ENCODE measurements at regions not wholly inside any gene's neighbourhood (a gene's known extent, or its start where the extent isn't known, plus 50 kb on each side); places are given as distances from the start of the nearest gene placed in this dataset.

GRCh38 chr4:141503260-141503659 lies 133.1 kb upstream of the IL15 start:
- intact Hi-C loops (cut with DNase I, micrococcal nuclease) = no loop called here
- Mint-ChIP-seq H3K4me1 (no peaks in the 10 kb centered on the region), H3K4me3 (no peak overlapping the region), H3K9me3 (ENCODE audit: low read depth) (no peaks in the 10 kb centered on the region), H3K27ac (no peak overlapping the region), H3K36me3 (ENCODE audit: low read depth) (no peaks in the 10 kb centered on the region), H3K27me3 (no peaks in the 10 kb centered on the region)
- POLR2A ChIA-PET = no interaction called here
- ATAC-seq = no peak
- no peak for DNase-seq
- CTCF ChIA-PET = no interaction called here

GRCh38 chr4:141511055-141511454 lies 125.3 kb upstream of the IL15 start:
- POLR2A ChIA-PET = no interaction called here

GRCh38 chr4:141513866-141514265 lies 122.5 kb upstream of the IL15 start:
- H3K27me3 Mint-ChIP-seq = peaks cover 2% of the 10 kb centered on the region
- CTCF ChIA-PET = no interaction called here
- no peak overlapping the region for H3K4me3 Mint-ChIP-seq
- ATAC-seq = no peak
- POLR2A ChIA-PET = no interaction called here
- DNase-seq = no peak
- no peak overlapping the region for H3K27ac Mint-ChIP-seq
- H3K9me3 Mint-ChIP-seq (ENCODE audit: low read depth) = peaks cover 4% of the 10 kb centered on the region
- intact Hi-C loops (cut with DNase I, micrococcal nuclease) = no loop called here
- H3K4me1 Mint-ChIP-seq = no peaks in the 10 kb centered on the region
- no peaks in the 10 kb centered on the region for H3K36me3 Mint-ChIP-seq (ENCODE audit: low read depth)

More at GRCh38 chr4:141511055-141511454, 125.3 kb upstream of the IL15 start:
- Mint-ChIP-seq H3K4me1 (no peaks in the 10 kb centered on the region), H3K36me3 (ENCODE audit: low read depth) (no peaks in the 10 kb centered on the region), H3K27me3 (peaks cover 2% of the 10 kb centered on the region), H3K27ac (no peak overlapping the region), H3K9me3 (ENCODE audit: low read depth) (peaks cover 4% of the 10 kb centered on the region), H3K4me3 (no peak overlapping the region)
- DNase-seq (no peak), ATAC-seq (no peak)
- CTCF ChIA-PET = no interaction called here
- intact Hi-C loops (cut with DNase I, micrococcal nuclease) = no loop called here

GRCh38 chr4:141518222-141518621 lies 118.2 kb upstream of the IL15 start:
- Mint-ChIP-seq H3K4me1 (no peaks in the 10 kb centered on the region), H3K27ac (no peak overlapping the region), H3K9me3 (ENCODE audit: low read depth) (no peaks in the 10 kb centered on the region), H3K4me3 (no peak overlapping the region), H3K27me3 (peaks cover 3% of the 10 kb centered on the region), H3K36me3 (ENCODE audit: low read depth) (no peaks in the 10 kb centered on the region)
- ChIA-PET POLR2A (no interaction called here), CTCF (interaction anchor here (1.4 kb wide), 1 partner anchor 212 kb away, joined by 3 read pairs; no protein-coding TSS in a partner anchor)
- ATAC-seq = no peak
- intact Hi-C loops (cut with DNase I, micrococcal nuclease) = no loop called here
- DNase-seq = no peak

GRCh38 chr4:141524116-141524515 lies 112.3 kb upstream of the IL15 start:
- ChIA-PET CTCF (no interaction called here), POLR2A (no interaction called here)
- H3K27ac Mint-ChIP-seq = no peak overlapping the region
- H3K4me3 Mint-ChIP-seq = no peak overlapping the region
- intact Hi-C loops (cut with DNase I, micrococcal nuclease) = no loop called here
- DNase-seq (no peak), ATAC-seq (no peak)
- H3K27me3 Mint-ChIP-seq = peaks cover 2% of the 10 kb centered on the region
- no peaks in the 10 kb centered on the region for H3K36me3 Mint-ChIP-seq (ENCODE audit: low read depth)
- peaks cover 6% of the 10 kb centered on the region for H3K9me3 Mint-ChIP-seq (ENCODE audit: low read depth)
- no peaks in the 10 kb centered on the region for H3K4me1 Mint-ChIP-seq

- Mint-ChIP-seq H3K27me3 (peaks cover 2% of the 10 kb centered on the region), H3K4me1 (no peaks in the 10 kb centered on the region), H3K9me3 (ENCODE audit: low read depth) (peaks cover 6% of the 10 kb centered on the region), H3K27ac (no peak overlapping the region), H3K4me3 (no peak overlapping the region), H3K36me3 (ENCODE audit: low read depth) (no peaks in the 10 kb centered on the region)
- CTCF ChIA-PET = no interaction called here
- POLR2A ChIA-PET = no interaction called here
- intact Hi-C loops (cut with DNase I, micrococcal nuclease) = no loop called here
- no peak for DNase-seq
- no peak for ATAC-seq
Measured at GRCh38 chr4:141524841-141525240, 111.5 kb upstream of the IL15 start.

GRCh38 chr4:141530627-141531026 lies 105.8 kb upstream of the IL15 start:
- Mint-ChIP-seq H3K27ac (no peak overlapping the region), H3K9me3 (ENCODE audit: low read depth) (peaks cover 6% of the 10 kb centered on the region), H3K4me1 (no peaks in the 10 kb centered on the region), H3K4me3 (no peak overlapping the region), H3K36me3 (ENCODE audit: low read depth) (no peaks in the 10 kb centered on the region), H3K27me3 (no peaks in the 10 kb centered on the region)
- intact Hi-C loops (cut with DNase I, micrococcal nuclease) = no loop called here
- ATAC-seq = no peak
- no peak for DNase-seq
- ChIA-PET CTCF (no interaction called here), POLR2A (no interaction called here)

GRCh38 chr4:141534985-141535384 lies 101.4 kb upstream of the IL15 start:
- DNase-seq = no peak
- no peaks in the 10 kb centered on the region for H3K4me1 Mint-ChIP-seq
- no peak for ATAC-seq

GRCh38 chr4:141538001-141538400 lies 98.4 kb upstream of the IL15 start:
- ATAC-seq (no peak), DNase-seq (no peak)
- Mint-ChIP-seq H3K27ac (no peak overlapping the region), H3K4me1 (no peaks in the 10 kb centered on the region), H3K36me3 (ENCODE audit: low read depth) (no peaks in the 10 kb centered on the region), H3K9me3 (ENCODE audit: low read depth) (peaks cover 12% of the 10 kb centered on the region), H3K27me3 (peaks cover 3% of the 10 kb centered on the region), H3K4me3 (no peak overlapping the region)
- intact Hi-C loops (cut with DNase I, micrococcal nuclease) = no loop called here
- POLR2A ChIA-PET = no interaction called here
- CTCF ChIA-PET = no interaction called here

More at GRCh38 chr4:141534985-141535384, 101.4 kb upstream of the IL15 start:
- Mint-ChIP-seq H3K27me3 (peaks cover 1% of the 10 kb centered on the region), H3K9me3 (ENCODE audit: low read depth) (peaks cover 12% of the 10 kb centered on the region), H3K36me3 (ENCODE audit: low read depth) (no peaks in the 10 kb centered on the region), H3K4me3 (no peak overlapping the region), H3K27ac (no peak overlapping the region)
- CTCF ChIA-PET = no interaction called here
- intact Hi-C loops (cut with DNase I, micrococcal nuclease) = no loop called here
- POLR2A ChIA-PET = no interaction called here

GRCh38 chr4:141540643-141541042 lies 95.7 kb upstream of the IL15 start:
- Mint-ChIP-seq H3K9me3 (ENCODE audit: low read depth) (peaks cover 12% of the 10 kb centered on the region), H3K27me3 (peaks cover 5% of the 10 kb centered on the region), H3K36me3 (ENCODE audit: low read depth) (no peaks in the 10 kb centered on the region), H3K4me1 (no peaks in the 10 kb centered on the region), H3K4me3 (no peak overlapping the region), H3K27ac (no peak overlapping the region)
- POLR2A ChIA-PET = no interaction called here
- ATAC-seq (no peak), DNase-seq (no peak)
- intact Hi-C loops (cut with DNase I, micrococcal nuclease) = no loop called here
- CTCF ChIA-PET = no interaction called here

- intact Hi-C loops (cut with DNase I, micrococcal nuclease) = no loop called here
- ChIA-PET CTCF (no interaction called here), POLR2A (no interaction called here)
- Mint-ChIP-seq H3K9me3 (ENCODE audit: low read depth) (peaks cover 12% of the 10 kb centered on the region), H3K27ac (no peak overlapping the region), H3K27me3 (peaks cover 7% of the 10 kb centered on the region), H3K4me1 (no peaks in the 10 kb centered on the region), H3K36me3 (ENCODE audit: low read depth) (no peaks in the 10 kb centered on the region), H3K4me3 (no peak overlapping the region)
- DNase-seq = no peak
- no peak for ATAC-seq
Measured at GRCh38 chr4:141541851-141542250, 94.5 kb upstream of the IL15 start.

GRCh38 chr4:141543176-141543575 lies 93.2 kb upstream of the IL15 start:
- H3K27me3 Mint-ChIP-seq = peaks cover 5% of the 10 kb centered on the region
- no peak overlapping the region for H3K4me3 Mint-ChIP-seq
- ChIA-PET CTCF (no interaction called here), POLR2A (no interaction called here)
- intact Hi-C loops (cut with DNase I, micrococcal nuclease) = no loop called here
- H3K9me3 Mint-ChIP-seq (ENCODE audit: low read depth) = peaks cover 10% of the 10 kb centered on the region
- DNase-seq = no peak
- no peaks in the 10 kb centered on the region for H3K4me1 Mint-ChIP-seq
- no peaks in the 10 kb centered on the region for H3K36me3 Mint-ChIP-seq (ENCODE audit: low read depth)
- H3K27ac Mint-ChIP-seq = no peak overlapping the region
- no peak for ATAC-seq

GRCh38 chr4:141543706-141544105 lies 92.7 kb upstream of the IL15 start:
- H3K4me3 Mint-ChIP-seq = no peak overlapping the region
- intact Hi-C loops (cut with DNase I, micrococcal nuclease) = no loop called here
- no peak for ATAC-seq
- peaks cover 5% of the 10 kb centered on the region for H3K27me3 Mint-ChIP-seq
- POLR2A ChIA-PET = no interaction called here
- no peaks in the 10 kb centered on the region for H3K4me1 Mint-ChIP-seq
- CTCF ChIA-PET = no interaction called here
- no peaks in the 10 kb centered on the region for H3K36me3 Mint-ChIP-seq (ENCODE audit: low read depth)
- no peak overlapping the region for H3K27ac Mint-ChIP-seq
- peaks cover 5% of the 10 kb centered on the region for H3K9me3 Mint-ChIP-seq (ENCODE audit: low read depth)
- DNase-seq = no peak
